GM18907 (cell line): ENCODE measurements at regions not wholly inside any gene's neighbourhood (a gene's known extent, or its start where the extent isn't known, plus 50 kb on each side); places are given as distances from the start of the nearest gene placed in this dataset.
"Not testable (repeated sequence)": the region's sequence is repeated elsewhere in the genome, so short reads cannot be mapped to it uniquely, and the experiment has no call there.

ENCODE experiments used
- ATAC-seq: cut with Tn5 transposase; IDR thresholded peaks from one replicate; pipeline ENCODE4 v1.9.1; 2021; ENCODE audit warnings: mild to moderate bottlenecking, moderate library complexity; ENCODE audit not compliant: unreplicated experiment

DNA sequence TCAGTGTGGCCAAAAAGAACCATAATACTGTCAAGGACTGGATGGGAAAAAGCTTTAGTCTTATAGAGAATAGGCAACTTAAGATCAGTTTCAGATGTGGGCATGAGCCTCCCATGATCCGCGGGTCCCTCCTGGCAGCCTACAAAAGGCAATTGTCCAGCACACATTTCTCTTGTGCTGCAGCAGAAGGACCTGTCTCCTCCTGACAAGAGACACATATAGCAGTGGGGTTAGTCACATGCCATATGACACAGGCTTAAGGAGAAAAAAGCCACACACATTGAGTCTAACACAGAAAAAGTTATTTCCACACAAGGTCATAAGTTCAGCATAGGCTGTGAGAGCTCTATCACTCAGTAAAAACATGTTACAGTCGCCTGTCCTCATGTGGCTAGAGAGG, 1378.7 kb upstream of the PRR20A start:
- no peak for ATAC-seq

GRCh38 chr13:55777612-55778011, 1363.1 kb upstream of the PRR20A start:
- ATAC-seq = no peak

GRCh38 chr13:55783841-55784240, 1356.9 kb upstream of the PRR20A start:
- ATAC-seq = no peak

- ATAC-seq = no peak
These were observed 1352.2 kb upstream of the PRR20A start for GRCh38 chr13:55788548-55788947.

DNA sequence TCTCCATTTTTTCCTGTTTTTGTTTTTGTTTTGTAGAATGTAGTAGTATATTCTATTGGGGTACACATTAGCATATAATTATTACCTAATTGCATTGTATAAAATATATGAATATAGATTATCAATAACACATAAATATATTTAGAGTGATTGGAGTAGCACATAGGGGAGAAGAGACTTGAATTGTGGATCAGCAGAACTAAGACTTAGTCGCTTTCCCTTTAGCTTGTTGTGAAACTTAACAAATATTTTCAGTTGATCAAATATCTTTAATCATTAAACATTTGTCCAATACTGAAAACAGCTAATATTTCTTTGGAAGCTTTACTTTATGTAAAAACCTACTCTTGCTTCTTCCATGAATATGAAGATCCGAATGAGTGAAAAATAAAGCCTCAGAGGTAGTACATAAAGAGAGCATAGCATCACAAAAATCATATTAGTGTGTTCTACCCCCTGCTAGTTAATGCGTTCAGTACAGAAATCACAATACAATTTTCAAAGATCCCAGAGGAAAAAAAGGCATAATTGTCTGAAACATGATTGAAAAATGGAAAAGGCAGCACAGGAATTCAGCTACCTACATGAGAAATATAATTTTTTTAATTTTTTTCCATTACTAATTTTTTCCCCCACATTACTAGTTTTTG, 1348.0 kb upstream of the PRR20A start:
- ATAC-seq = no peak

DNA sequence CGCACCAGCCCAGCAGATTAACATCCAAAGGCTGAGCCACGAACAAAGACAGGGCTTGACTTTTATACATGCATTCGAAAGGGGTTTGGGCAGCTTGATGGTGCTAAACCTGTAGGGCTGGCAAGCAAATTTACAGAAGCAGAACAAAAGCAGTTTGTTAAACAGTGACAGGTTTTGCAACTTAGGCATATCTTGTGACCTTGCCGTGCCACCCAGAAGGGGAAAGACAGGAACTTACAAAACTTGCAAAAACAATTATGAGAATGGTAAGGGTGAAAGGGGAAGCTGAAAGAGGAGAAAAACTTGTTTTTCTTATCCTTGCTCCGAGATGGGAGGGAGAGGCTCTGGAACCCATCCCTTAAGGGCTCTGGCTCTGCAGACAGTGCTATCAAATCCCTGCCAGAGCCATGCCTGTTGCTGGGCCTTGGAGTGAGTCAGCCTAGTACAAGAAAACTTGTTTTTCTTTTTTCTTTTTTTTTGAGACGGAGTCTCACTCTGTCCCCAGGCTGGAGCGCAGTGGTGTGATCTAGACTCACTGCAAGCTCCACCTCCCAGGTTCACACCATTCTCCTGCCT, 1325.2 kb upstream of the PRR20A start:
- ATAC-seq = no peak

GRCh38 chr13:55816976-55817601, 1323.6 kb upstream of the PRR20A start:
- no peak for ATAC-seq

DNA sequence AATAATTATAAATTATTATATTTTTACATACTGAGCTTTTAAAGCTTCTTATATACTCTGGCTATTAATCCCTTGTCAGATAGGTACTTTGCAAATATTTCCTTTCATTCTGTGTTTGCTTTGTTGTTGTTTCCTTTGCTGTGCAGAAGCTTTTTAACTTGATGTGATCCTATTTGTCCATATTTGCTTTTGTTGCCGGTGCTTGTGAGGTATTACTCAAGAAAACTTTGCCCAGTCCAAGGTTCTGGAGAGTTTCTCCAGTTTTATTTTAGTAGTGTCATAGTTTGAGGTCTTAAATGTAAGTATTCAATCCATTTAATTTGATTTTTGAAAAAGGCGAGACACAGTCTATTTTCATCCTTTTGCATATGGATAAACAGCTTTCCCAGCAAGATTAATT, 1319.9 kb upstream of the PRR20A start:
- ATAC-seq = no peak

DNA sequence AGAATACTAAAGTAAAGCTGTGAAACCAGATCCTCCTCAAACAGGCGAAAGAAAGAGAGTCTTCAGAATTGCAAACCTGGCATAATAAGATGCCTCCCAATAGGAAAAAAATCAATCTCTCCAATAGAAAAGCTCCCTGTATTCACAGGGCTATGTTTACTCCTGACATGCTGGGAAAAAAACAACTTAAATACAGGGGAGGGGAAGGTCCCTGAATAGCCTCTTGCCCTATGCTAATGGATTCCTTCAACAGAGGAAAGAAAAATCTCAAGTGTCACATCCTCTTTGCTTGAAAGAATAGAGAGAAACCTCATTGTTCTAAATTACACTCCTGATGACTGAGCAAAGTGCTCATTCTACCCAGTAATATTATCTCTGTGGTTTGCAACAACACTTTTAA, 1271.1 kb upstream of the PRR20A start:
- no peak for ATAC-seq

DNA sequence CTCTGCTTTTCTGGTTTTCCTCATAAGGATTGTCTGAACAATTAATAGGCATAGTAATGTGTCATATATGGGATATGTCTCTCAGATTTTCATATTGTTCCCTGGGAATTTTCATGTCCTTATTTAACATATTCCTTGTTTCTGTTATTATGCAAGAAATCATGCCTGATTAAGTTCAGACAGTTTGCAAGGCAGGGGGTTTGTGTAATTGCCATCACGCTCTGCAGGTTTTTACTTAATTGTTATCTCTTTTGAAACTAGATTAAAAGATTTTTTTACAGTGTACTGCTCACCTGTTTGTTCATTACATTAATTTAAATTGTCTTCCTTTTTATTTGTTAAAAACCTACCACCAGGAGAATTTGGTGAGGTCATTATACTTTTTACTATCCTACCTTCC, 1253.2 kb upstream of the PRR20A start:
- no peak for ATAC-seq

DNA sequence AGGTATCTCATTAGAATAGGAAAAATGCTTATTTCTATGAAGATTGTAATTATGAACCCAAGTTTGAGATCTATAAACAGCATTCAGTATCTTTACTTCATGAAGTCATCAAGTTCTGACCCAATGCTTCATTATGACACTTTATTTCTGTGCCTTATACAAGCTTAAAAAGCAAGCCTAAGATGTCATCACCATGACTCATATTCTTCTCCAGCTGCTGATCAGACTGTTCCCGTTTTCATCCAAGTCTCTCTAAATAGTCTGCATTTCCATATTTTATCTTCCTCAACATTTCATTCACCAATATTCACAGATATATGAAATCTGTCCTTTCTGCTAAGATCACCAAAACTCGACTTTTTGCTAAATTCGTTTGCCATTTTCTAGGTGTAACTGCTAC, 1247.2 kb upstream of the PRR20A start:
- no peak for ATAC-seq

DNA sequence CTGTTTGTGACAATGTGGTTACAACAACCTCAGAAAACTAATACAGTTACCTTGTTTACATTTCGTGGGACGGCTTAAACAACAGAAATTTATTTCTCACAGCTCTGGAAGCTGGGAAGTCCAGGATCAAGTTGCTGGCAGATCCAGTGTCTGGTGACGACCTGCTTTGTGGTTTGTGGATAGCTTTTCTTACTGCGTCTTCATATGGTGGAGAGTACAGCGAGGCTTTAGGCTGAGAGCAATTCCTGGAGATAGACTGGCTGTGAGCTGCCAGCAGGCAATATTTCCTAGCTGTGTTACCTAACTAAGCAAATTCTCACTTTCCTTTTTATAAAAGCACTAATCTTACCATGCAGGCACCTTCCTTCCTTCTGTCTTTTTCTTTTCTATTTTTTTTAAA, 1203.5 kb upstream of the PRR20A start:
- no peak for ATAC-seq

DNA sequence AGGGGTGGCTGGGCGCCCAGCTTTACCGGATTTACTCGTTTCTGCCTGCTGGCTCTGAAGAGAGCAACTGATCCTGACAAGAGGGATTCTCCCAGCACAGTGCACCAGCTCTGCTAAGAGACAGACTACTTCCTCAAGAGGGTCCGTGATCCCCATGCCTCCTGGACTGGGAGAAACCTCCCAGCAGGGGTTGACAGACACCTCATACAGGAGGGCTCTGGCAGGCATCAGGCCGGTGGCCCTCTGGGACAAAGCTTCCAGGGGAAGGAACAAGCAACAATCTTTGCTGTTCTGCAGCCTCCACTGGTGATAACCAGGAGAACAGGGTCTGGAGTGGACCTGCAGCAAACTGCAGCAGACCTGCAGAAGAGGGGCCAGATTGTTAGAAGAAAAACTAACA, 1192.5 kb upstream of the PRR20A start:
- no peak for ATAC-seq

DNA sequence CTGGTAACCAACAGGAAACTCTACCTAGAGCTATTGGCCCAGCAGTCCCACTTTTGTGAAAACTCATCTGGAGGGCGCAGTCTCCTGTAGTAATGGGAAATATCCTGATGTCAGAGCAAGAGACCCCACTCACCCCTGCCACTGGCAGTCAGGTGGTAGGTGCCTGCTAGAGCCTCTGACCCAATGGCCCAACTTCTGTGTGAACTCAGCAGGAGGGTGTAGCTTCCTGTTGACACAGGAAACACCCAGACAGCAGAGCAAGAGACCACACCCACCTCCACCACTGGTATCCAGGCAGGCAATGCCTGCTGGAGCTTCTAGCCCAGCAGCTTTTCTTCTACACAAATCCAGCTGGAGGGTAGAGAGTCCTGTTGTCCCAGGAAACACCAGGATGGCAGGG, 1176.8 kb upstream of the PRR20A start:
- no peak for ATAC-seq

DNA sequence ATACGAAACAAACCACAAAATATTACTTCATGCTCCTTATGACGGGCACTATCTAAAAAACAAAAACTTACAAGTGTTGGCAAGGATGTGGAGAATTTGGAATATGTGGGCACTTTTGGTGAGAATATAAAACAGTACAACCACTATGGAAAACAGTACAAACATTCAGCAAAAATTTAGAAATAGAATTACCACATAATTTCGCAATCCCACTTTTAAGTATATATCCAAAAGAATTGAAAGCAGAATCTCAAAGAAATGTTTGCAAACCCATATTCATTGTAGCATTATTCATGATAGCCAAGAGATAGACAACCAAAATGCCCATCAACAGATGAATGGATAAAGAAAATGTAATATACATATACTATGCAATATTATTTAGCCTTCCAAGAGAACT, 1173.7 kb upstream of the PRR20A start:
- ATAC-seq = no peak

DNA sequence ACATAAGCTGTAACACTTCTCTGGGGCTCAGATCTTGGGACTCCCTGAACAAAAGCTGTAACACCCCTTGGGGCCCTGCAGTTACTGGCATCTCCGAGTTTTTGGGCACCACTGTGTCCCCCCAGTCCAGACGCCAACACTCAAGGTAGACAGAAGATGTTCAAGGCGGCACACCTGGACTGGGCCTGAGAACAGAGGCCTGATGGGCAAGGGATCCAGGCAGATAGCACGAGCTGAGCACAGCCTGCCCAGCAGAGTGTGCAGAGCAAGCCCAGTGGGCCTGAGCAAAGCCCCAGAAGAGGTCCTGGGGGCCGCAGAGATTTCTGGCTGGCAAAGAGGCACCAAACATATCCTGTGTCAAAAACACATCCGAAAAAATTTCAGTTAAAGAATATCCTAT, 1163.3 kb upstream of the PRR20A start:
- ATAC-seq = no peak

GRCh38 chr13:55981381-55981780, 1159.3 kb upstream of the PRR20A start:
- ATAC-seq = no peak

DNA sequence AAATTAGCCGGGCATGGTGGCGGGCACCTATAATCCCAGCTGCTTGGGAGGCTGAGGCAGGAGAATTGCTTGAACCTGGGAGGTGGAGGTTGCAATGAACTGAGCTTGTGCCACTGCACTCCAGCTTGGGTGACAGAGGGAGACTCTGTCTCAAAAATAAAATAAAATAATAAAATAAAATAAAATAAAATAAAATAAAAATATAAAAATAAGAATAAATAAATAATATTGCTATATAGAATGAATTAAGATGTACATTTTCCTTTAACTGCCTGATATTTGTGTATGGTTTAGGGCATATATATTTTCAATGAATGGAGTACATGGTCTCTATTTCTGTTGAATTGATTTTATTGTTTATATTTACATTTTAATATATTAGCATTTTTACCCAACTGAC, 1156.7 kb upstream of the PRR20A start:
- ATAC-seq = not testable (repeated sequence)

DNA sequence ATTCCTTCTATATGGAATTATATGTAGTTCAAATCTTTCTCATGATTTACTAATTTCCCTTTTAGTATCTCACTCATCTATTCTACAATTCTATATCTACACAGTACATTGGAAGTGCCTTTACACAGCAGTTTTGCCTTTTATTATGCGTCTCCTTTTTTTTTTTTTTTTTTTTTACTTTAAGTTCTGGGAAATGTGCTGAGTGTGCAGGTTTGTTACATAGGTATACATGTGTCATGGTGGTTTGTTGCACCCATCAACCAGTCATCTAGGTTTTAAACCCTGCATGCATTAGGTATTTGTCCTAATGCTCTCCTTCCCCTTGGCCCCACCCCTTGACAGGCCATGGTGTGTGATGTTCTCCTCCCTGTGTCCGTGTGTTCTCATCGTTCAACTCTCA, 1150.1 kb upstream of the PRR20A start:
- no peak for ATAC-seq

DNA sequence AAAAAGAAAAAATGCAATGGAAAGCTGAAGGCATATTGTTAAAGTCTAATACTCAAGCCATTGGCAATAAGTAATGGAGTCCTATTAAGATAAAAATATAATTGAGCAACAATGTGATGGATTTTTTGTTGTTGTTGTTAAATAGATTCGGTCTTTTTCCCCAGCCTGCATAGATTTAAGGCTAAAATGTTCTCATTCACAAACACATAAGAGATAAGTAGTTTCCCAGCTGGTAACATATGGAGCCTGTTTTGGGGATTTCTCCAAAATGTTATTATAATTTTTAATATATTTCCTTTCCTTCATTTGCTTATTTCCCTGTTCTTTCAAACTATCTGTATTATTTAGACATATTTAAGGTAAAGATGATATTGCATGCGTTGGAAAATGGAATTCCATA, 1149.1 kb upstream of the PRR20A start:
- ATAC-seq = no peak

GRCh38 chr13:55992145-55992544, 1148.6 kb upstream of the PRR20A start:
- no peak for ATAC-seq

GRCh38 chr13:55999709-56000108, 1141.0 kb upstream of the PRR20A start:
- ATAC-seq = no peak

DNA sequence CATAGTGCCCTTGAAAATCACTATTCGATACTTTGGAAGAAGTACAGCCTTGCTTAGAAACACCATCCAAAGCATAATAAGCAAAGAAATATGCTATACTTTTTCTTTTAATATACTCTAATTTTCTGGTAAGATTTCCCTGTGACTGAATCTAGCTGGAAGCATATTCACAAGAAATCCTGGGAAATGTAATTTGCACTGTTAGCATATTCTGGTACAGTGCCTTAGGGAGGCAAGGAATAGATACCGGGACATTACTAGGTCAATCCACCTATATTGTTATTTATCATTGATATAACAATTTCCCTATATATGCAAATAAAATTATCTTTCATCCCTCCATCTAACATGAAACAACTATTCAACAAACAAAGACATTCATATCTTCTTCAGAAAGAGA, 1131.3 kb upstream of the PRR20A start:
- ATAC-seq = no peak
